ENCODE measurements at regions not wholly inside any gene's neighbourhood (a gene's known extent, or its start where the extent isn't known, plus 50 kb on each side); places are given as distances from the start of the nearest gene placed in this dataset.

- peaks cover 0 to 18% (median 15%) of the 10 kb centered on the region in 7 donors for H3K9me3 Mint-ChIP-seq
- intact Hi-C loops (cut with micrococcal nuclease): loop anchor here in 1 of 2 donors (10.0 kb wide), 1 partner anchor 45 kb away; no protein-coding TSS in a partner anchor
- H3K4me3 Mint-ChIP-seq: no peak overlapping the region
- Histone ChIP-seq H3K27ac (ENCODE audit: low read depth in 1 of 2, low read length in 2 of 2) (peak overlapping the region in 1 of 2 donors; percentile 22), H3K9me3 (replicated peaks in 1 of 2; ENCODE audit: control insufficient read depth in 1 of 2, insufficient read depth in 1 of 2, low read length in 2 of 2) (peaks cover 0 to 6% of the 10 kb centered on the region in 2 donors), H3K9ac (ENCODE audit: insufficient read depth, low read length, poor library complexity, severe bottlenecking) (no peak overlapping the region), H3K4me2 (replicated peaks; ENCODE audit: extremely low read depth, low read length, poor library complexity, severe bottlenecking) (no peak overlapping the region), H4K20me1 (ENCODE audit: insufficient read depth, low read length) (no peaks in the 10 kb centered on the region), H3K4me1 (ENCODE audit: control insufficient read depth in 1 of 2, insufficient read depth in 2 of 2, low read length in 2 of 2) (peaks cover 21 to 38% of the 10 kb centered on the region in 2 donors), H3K36me3 (replicated peaks in 1 of 2; ENCODE audit: control insufficient read depth in 1 of 2, insufficient read depth in 2 of 2, low read length in 2 of 2) (no peaks in the 10 kb centered on the region), H3K27me3 (ENCODE audit: control insufficient read depth in 2 of 2, insufficient read depth in 2 of 2, low read length in 2 of 2) (no peaks in the 10 kb centered on the region), H2AFZ (ENCODE audit: insufficient read depth, low read depth, low read length, poor library complexity, severe bottlenecking) (no peak overlapping the region), H3K4me3 (replicated peaks in 1 of 3; ENCODE audit: low read depth in 2 of 3, low read length in 3 of 3) (no peak overlapping the region), H3K79me2 (ENCODE audit: insufficient read depth, low read length) (no peaks in the 10 kb centered on the region)
- peaks cover 0 to 3% of the 10 kb centered on the region in 2 donors for H3K36me3 Mint-ChIP-seq
- peak overlapping the region in 4 of 7 donors; percentile 9 to 62 (median 40) for H3K27ac Mint-ChIP-seq
- TF ChIP-seq CTCF (IDR thresholded peaks at IDR 0.05): no peak
- DNase-seq: peak; percentile 28 to 79 (median 52)
- peaks cover 44% of the 10 kb centered on the region for H3K4me1 Mint-ChIP-seq
- H3K27me3 Mint-ChIP-seq (ENCODE audit: low read depth in 3 of 3): no peaks in the 10 kb centered on the region
- WGBS (ENCODE audit: insufficient coverage): 3% methylated on average over 5 of the region's 6 CpGs
These were observed 74.1 kb downstream of the XCL2 start for GRCh38 chr1:168469690-168470089.

GRCh38 chr1:168468822-168469221 lies 75.0 kb downstream of the XCL2 start:
- no peaks in the 10 kb centered on the region for H3K27me3 Mint-ChIP-seq (ENCODE audit: low read depth in 3 of 3)
- H3K36me3 ChIP-seq (replicated peaks in 1 of 2; ENCODE audit: control insufficient read depth in 1 of 2, insufficient read depth in 2 of 2, low read length in 2 of 2): no peaks in the 10 kb centered on the region
- peaks cover 21 to 38% of the 10 kb centered on the region in 2 donors for H3K4me1 ChIP-seq (ENCODE audit: control insufficient read depth in 1 of 2, insufficient read depth in 2 of 2, low read length in 2 of 2)
- H3K36me3 Mint-ChIP-seq: peaks cover 0 to 3% of the 10 kb centered on the region in 2 donors
- H3K79me2 ChIP-seq (ENCODE audit: insufficient read depth, low read length): no peaks in the 10 kb centered on the region
- H3K4me2 ChIP-seq (replicated peaks; ENCODE audit: extremely low read depth, low read length, poor library complexity, severe bottlenecking): no peak overlapping the region
- H3K27me3 ChIP-seq (ENCODE audit: control insufficient read depth in 2 of 2, insufficient read depth in 2 of 2, low read length in 2 of 2): no peaks in the 10 kb centered on the region
- intact Hi-C loops (cut with micrococcal nuclease): loop anchor here in 1 of 2 donors (10.0 kb wide), 1 partner anchor 46 kb away; no protein-coding TSS in a partner anchor
- no peak overlapping the region for H3K4me3 ChIP-seq (replicated peaks in 1 of 3; ENCODE audit: low read depth in 2 of 3, low read length in 3 of 3)
- H4K20me1 ChIP-seq (ENCODE audit: insufficient read depth, low read length): no peaks in the 10 kb centered on the region
- H3K4me3 Mint-ChIP-seq: no peak overlapping the region
- DNase-seq: no peak
- peak overlapping the region in 1 of 7 donors; percentile 45 for H3K27ac Mint-ChIP-seq
- peaks cover 44% of the 10 kb centered on the region for H3K4me1 Mint-ChIP-seq
- no peak overlapping the region for H3K9ac ChIP-seq (ENCODE audit: insufficient read depth, low read length, poor library complexity, severe bottlenecking)
- H2AFZ ChIP-seq (ENCODE audit: insufficient read depth, low read depth, low read length, poor library complexity, severe bottlenecking): no peak overlapping the region
- H3K9me3 Mint-ChIP-seq: peaks cover 0 to 10% (median 7%) of the 10 kb centered on the region in 7 donors
- H3K27ac ChIP-seq (ENCODE audit: low read depth in 1 of 2, low read length in 2 of 2): no peak overlapping the region
- no peak for TF ChIP-seq CTCF (IDR thresholded peaks at IDR 0.05)
- H3K9me3 ChIP-seq (replicated peaks in 1 of 2; ENCODE audit: control insufficient read depth in 1 of 2, insufficient read depth in 1 of 2, low read length in 2 of 2): no peaks in the 10 kb centered on the region

All from CD14-positive monocyte (primary cell).